ENCODE measurements at regions not wholly inside any gene's neighbourhood (a gene's known extent, or its start where the extent isn't known, plus 50 kb on each side); places are given as distances from the start of the nearest gene placed in this dataset.

- Histone ChIP-seq H3K9me3 (ENCODE audit: low read depth) (no peaks in the 10 kb centered on the region), H3K4me2 (ENCODE audit: unreplicated experiment) (no peak overlapping the region), H4K20me1 (ENCODE audit: insufficient read depth) (no peaks in the 10 kb centered on the region), H3K9me2 (ENCODE audit: insufficient read depth) (no peaks in the 10 kb centered on the region; the same call in 1 of the 2 replicates), H3K9ac (no peak overlapping the region), H3K4me3 (no peak overlapping the region), H3K79me2 (ENCODE audit: insufficient read depth) (no peaks in the 10 kb centered on the region), H3K4me1 (ENCODE audit: insufficient read depth) (peaks cover 27% of the 10 kb centered on the region), H3F3A (ENCODE audit: insufficient read depth) (0 out of 2 replicates have a peak, but pooled peaks cover 11% of the 10 kb centered on the region), H3K27me3 (replicated peaks; ENCODE audit: insufficient read depth) (no peaks in the 10 kb centered on the region), H2AFZ (no peak overlapping the region), H3K36me3 (ENCODE audit: low read depth) (no peaks in the 10 kb centered on the region), H3K27ac (no peak overlapping the region)
- 77 to 79% methylated on average over 3 of the region's 3 CpGs for WGBS, 2 experiments (ENCODE audit: low coverage in 1 of 2, low lambda C conversion rate in 2 of 2, missing lambda C conversion rate in 2 of 2)
- TF ChIP-seq EZH2phosphoT487 (IDR thresholded peaks at IDR 0.05; ENCODE audit: insufficient read depth, low read depth) = no peak
- no peak for TF ChIP-seq EZH2 (IDR thresholded peaks at IDR 0.05; ENCODE audit: insufficient read depth, poor library complexity, severe bottlenecking)
- no peak for DNase-seq
- in situ Hi-C loops (cut with MboI) = no loop called here
Measured at GRCh38 chr6:140775061-140775460, 1357.7 kb upstream of the GJE1 start.

GRCh38 chr6:140774080-140774505, 1358.6 kb upstream of the GJE1 start:
- Histone ChIP-seq H3K4me3 (no peak overlapping the region), H3K27ac (no peak overlapping the region), H3K9me2 (ENCODE audit: insufficient read depth) (no peaks in the 10 kb centered on the region; the same call in 1 of the 2 replicates), H3F3A (ENCODE audit: insufficient read depth) (0 out of 2 replicates have a peak, but pooled peaks cover 11% of the 10 kb centered on the region), H3K79me2 (ENCODE audit: insufficient read depth) (no peaks in the 10 kb centered on the region), H4K20me1 (ENCODE audit: insufficient read depth) (no peaks in the 10 kb centered on the region), H2AFZ (peak overlapping the region; percentile 32), H3K36me3 (ENCODE audit: low read depth) (no peaks in the 10 kb centered on the region), H3K9me3 (ENCODE audit: low read depth) (no peaks in the 10 kb centered on the region), H3K4me2 (ENCODE audit: unreplicated experiment) (peak overlapping the region; percentile 19), H3K4me1 (ENCODE audit: insufficient read depth) (peaks cover 24% of the 10 kb centered on the region), H3K27me3 (replicated peaks; ENCODE audit: insufficient read depth) (no peaks in the 10 kb centered on the region), H3K9ac (no peak overlapping the region)
- no peak for TF ChIP-seq EZH2phosphoT487 (IDR thresholded peaks at IDR 0.05; ENCODE audit: insufficient read depth, low read depth)
- TF ChIP-seq EZH2 (IDR thresholded peaks at IDR 0.05; ENCODE audit: insufficient read depth, poor library complexity, severe bottlenecking) = no peak
- in situ Hi-C loops (cut with MboI) = no loop called here
- WGBS, 2 experiments (ENCODE audit: low coverage in 1 of 2, low lambda C conversion rate in 2 of 2, missing lambda C conversion rate in 2 of 2) = 49 to 50% methylated on average over 3 of the region's 3 CpGs
- peak; percentile 86 for DNase-seq

- Histone ChIP-seq H4K20me1 (ENCODE audit: insufficient read depth) (no peaks in the 10 kb centered on the region), H2AFZ (peak overlapping the region; percentile 32; the same call in 1 of the 2 replicates), H3K36me3 (ENCODE audit: low read depth) (no peaks in the 10 kb centered on the region), H3K4me3 (no peak overlapping the region), H3F3A (ENCODE audit: insufficient read depth) (0 out of 2 replicates have a peak, but pooled peaks cover 11% of the 10 kb centered on the region), H3K27me3 (replicated peaks; ENCODE audit: insufficient read depth) (no peaks in the 10 kb centered on the region), H3K27ac (no peak overlapping the region), H3K9me2 (ENCODE audit: insufficient read depth) (no peaks in the 10 kb centered on the region; the same call in 1 of the 2 replicates), H3K79me2 (ENCODE audit: insufficient read depth) (no peaks in the 10 kb centered on the region), H3K4me1 (ENCODE audit: insufficient read depth) (peaks cover 23% of the 10 kb centered on the region), H3K4me2 (ENCODE audit: unreplicated experiment) (no peak overlapping the region), H3K9ac (no peak overlapping the region), H3K9me3 (ENCODE audit: low read depth) (no peaks in the 10 kb centered on the region)
- DNase-seq = no peak
- TF ChIP-seq EZH2 (IDR thresholded peaks at IDR 0.05; ENCODE audit: insufficient read depth, poor library complexity, severe bottlenecking) = no peak
- no peak for TF ChIP-seq EZH2phosphoT487 (IDR thresholded peaks at IDR 0.05; ENCODE audit: insufficient read depth, low read depth)
- in situ Hi-C loops (cut with MboI) = no loop called here
Measured at GRCh38 chr6:140773276-140773675, 1359.4 kb upstream of the GJE1 start.

GRCh38 chr6:140772576-140772975, 1360.1 kb upstream of the GJE1 start:
- Histone ChIP-seq H4K20me1 (ENCODE audit: insufficient read depth) (no peaks in the 10 kb centered on the region), H3K27ac (no peak overlapping the region), H3K27me3 (replicated peaks; ENCODE audit: insufficient read depth) (no peaks in the 10 kb centered on the region), H3F3A (ENCODE audit: insufficient read depth) (0 out of 2 replicates have a peak, but pooled peaks cover 11% of the 10 kb centered on the region), H3K9ac (no peak overlapping the region), H3K79me2 (ENCODE audit: insufficient read depth) (no peaks in the 10 kb centered on the region), H3K9me2 (ENCODE audit: insufficient read depth) (no peaks in the 10 kb centered on the region; the same call in 1 of the 2 replicates), H3K36me3 (ENCODE audit: low read depth) (no peaks in the 10 kb centered on the region), H3K4me2 (ENCODE audit: unreplicated experiment) (no peak overlapping the region), H3K9me3 (ENCODE audit: low read depth) (no peaks in the 10 kb centered on the region), H3K4me1 (ENCODE audit: insufficient read depth) (peaks cover 23% of the 10 kb centered on the region), H3K4me3 (no peak overlapping the region), H2AFZ (no peak overlapping the region)
- no peak for DNase-seq
- in situ Hi-C loops (cut with MboI) = no loop called here
- WGBS, 2 experiments (ENCODE audit: low coverage in 1 of 2, low lambda C conversion rate in 2 of 2, missing lambda C conversion rate in 2 of 2) = 69 to 71% methylated on average over 3 of the region's 3 CpGs
- TF ChIP-seq EZH2phosphoT487 (IDR thresholded peaks at IDR 0.05; ENCODE audit: insufficient read depth, low read depth) (no peak), EZH2 (IDR thresholded peaks at IDR 0.05; ENCODE audit: insufficient read depth, poor library complexity, severe bottlenecking) (no peak)

GRCh38 chr6:140768133-140768532, 1364.6 kb upstream of the GJE1 start:
- H3K36me3 ChIP-seq (ENCODE audit: low read depth) = no peaks in the 10 kb centered on the region
- no peaks in the 10 kb centered on the region for H3K79me2 ChIP-seq (ENCODE audit: insufficient read depth)
- no peak for DNase-seq
- in situ Hi-C loops (cut with MboI) = no loop called here
- no peak overlapping the region for H3K27ac ChIP-seq
- H3K9me2 ChIP-seq (ENCODE audit: insufficient read depth) = no peaks in the 10 kb centered on the region; the same call in 1 of the 2 replicates
- no peaks in the 10 kb centered on the region for H3K9me3 ChIP-seq (ENCODE audit: low read depth)
- no peak overlapping the region for H3K4me2 ChIP-seq (ENCODE audit: unreplicated experiment)
- 96 to 99% methylated on average over 3 of the region's 3 CpGs for WGBS, 2 experiments (ENCODE audit: low coverage in 1 of 2, low lambda C conversion rate in 2 of 2, missing lambda C conversion rate in 2 of 2)
- peaks cover 3% of the 10 kb centered on the region; the same call in 1 of the 2 replicates for H3K4me1 ChIP-seq (ENCODE audit: insufficient read depth)
- H3F3A ChIP-seq (ENCODE audit: insufficient read depth) = peaks cover 2% of the 10 kb centered on the region; the same call in 1 of the 2 replicates
- no peak overlapping the region for H3K4me3 ChIP-seq
- no peak for TF ChIP-seq EZH2phosphoT487 (IDR thresholded peaks at IDR 0.05; ENCODE audit: insufficient read depth, low read depth)
- TF ChIP-seq EZH2 (IDR thresholded peaks at IDR 0.05; ENCODE audit: insufficient read depth, poor library complexity, severe bottlenecking) = no peak
- H3K9ac ChIP-seq = no peak overlapping the region
- H3K27me3 ChIP-seq (replicated peaks; ENCODE audit: insufficient read depth) = no peaks in the 10 kb centered on the region
- no peak overlapping the region for H2AFZ ChIP-seq
- no peaks in the 10 kb centered on the region for H4K20me1 ChIP-seq (ENCODE audit: insufficient read depth)

All from GM23248 (cell line).